Coronary artery (tissue), 2 donors: ENCODE measurements at regions not wholly inside any gene's neighbourhood (a gene's known extent, or its start where the extent isn't known, plus 50 kb on each side); places are given as distances from the start of the nearest gene placed in this dataset.

Experiments used
- DNase-seq: peaks from one replicate; pipeline ENCODE4 v3.0.0-alpha.2; 2017; ENCODE audit warnings: low spot score
- H3K27ac ChIP-seq, 2 donors: fragments of 200-600 bp; sonication (generic); one replicate each; pipeline ENCODE4 v1.5.1; 2016 to 2019
- H3K4me3 ChIP-seq: fragments of 200-600 bp; sonication (generic); 2 replicates; pipeline ENCODE4 v1.5.1; 2016; ENCODE audit warnings: mild to moderate bottlenecking, moderate library complexity
- TF ChIP-seq, protein P1 (sequence below): fragments of 200-600 bp; sonication (generic); IDR thresholded peaks from one replicate; pipeline ENCODE4 v1.5.1; 2019; ENCODE audit warnings: antibody characterized with exemption

DNA sequence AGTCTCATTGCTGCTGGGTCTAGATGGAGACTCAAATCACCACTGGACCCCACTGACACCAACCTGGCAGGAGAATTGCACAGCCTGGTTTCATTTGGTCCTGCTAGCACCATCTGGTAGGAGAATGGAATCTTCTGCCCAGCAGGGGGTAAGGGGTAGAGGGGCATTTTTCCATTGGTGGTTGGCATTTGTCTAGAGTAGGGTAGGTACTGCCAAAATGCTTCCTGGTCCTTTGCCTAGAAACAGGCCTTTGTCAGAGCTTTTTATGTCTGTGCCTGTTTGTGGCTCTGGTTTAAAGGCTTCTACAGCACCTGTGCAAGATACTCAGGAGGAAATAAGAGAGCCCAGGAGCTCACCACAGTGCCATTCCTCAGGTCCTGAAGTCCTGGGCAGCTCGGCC lies 121.3 kb downstream of the KCTD12 start:
- Histone ChIP-seq H3K27ac (peak overlapping the region in 1 of 2 donors; percentile 81), H3K4me3 (peak overlapping the region; percentile 31)
- TF ChIP-seq, protein P1, sequence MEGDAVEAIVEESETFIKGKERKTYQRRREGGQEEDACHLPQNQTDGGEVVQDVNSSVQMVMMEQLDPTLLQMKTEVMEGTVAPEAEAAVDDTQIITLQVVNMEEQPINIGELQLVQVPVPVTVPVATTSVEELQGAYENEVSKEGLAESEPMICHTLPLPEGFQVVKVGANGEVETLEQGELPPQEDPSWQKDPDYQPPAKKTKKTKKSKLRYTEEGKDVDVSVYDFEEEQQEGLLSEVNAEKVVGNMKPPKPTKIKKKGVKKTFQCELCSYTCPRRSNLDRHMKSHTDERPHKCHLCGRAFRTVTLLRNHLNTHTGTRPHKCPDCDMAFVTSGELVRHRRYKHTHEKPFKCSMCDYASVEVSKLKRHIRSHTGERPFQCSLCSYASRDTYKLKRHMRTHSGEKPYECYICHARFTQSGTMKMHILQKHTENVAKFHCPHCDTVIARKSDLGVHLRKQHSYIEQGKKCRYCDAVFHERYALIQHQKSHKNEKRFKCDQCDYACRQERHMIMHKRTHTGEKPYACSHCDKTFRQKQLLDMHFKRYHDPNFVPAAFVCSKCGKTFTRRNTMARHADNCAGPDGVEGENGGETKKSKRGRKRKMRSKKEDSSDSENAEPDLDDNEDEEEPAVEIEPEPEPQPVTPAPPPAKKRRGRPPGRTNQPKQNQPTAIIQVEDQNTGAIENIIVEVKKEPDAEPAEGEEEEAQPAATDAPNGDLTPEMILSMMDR: no peak
- no peak for DNase-seq

GRCh38 chr13:76764429-76764828 lies 121.8 kb downstream of the KCTD12 start:
- peak overlapping the region; percentile 31 for H3K4me3 ChIP-seq
- TF ChIP-seq, protein P1: no peak
- peak; percentile 75 for DNase-seq

DNA sequence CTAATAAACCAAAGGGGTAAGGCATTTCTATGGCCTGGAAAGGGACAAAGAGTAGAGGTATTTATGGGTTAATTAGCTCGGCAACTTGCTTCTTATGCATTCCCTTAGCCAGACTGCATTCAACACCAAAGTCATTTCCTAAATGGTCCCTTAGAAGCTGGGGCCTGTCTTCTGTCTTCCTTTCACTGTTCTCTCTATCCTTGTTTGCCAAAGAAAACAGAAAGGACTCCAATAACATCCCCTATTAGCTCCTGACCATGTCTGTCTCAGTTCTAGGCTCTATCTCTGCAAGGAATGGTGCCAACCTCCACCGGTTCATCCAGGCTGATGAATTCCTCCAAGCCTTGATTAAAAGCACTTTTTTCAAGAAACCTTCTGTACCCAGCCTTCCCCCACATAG lies 123.5 kb downstream of the KCTD12 start:
- DNase-seq: no peak
- Histone ChIP-seq H3K4me3 (no peak overlapping the region), H3K27ac (no peak overlapping the region)
- TF ChIP-seq, protein P1: no peak

More at GRCh38 chr13:76764429-76764828, 121.8 kb downstream of the KCTD12 start:
- peak overlapping the region in 1 of 2 donors; percentile 81 for H3K27ac ChIP-seq

DNA sequence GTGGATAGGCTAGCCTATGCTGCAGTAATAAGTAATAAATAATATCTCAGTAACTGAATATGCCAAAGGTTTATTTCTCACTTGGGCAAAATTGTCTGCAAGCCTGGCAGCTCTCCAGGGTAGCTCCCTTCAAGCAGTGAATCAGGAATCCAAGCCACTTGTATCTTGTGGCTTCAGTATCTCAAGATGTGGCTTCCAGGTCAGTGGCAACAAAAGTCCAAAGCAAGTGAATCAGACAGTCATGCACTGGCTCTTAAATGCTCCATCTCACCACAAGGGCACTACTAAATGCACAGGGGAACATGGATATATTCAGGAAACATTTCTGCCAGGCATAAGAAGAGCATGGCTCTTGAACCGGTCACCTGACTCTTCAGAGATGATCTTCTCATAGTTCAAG lies 126.3 kb downstream of the KCTD12 start:
- no peak for DNase-seq
- TF ChIP-seq, protein P1: no peak
- Histone ChIP-seq H3K4me3 (no peak overlapping the region), H3K27ac (no peak overlapping the region)

DNA sequence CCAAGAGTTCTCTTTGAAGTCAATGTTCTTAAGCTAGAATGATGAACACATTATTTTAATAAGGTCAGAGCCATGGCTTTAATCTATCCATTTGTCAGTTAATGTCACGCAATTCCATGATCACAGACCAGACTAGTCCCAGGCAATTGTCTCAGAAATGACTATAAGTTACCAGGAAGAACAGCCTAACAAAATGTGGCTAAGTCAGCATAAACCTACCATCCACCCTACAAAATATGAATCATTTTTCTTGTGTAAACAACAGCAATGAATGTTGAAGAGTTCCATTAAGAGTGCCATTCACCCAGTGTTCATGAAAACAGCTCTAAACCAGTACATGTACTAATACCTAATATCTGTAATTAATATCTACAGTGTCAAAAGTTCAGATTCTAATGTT lies 127.5 kb downstream of the KCTD12 start:
- TF ChIP-seq, protein P1: no peak
- no peak overlapping the region for H3K27ac ChIP-seq
- no peak for DNase-seq
- H3K4me3 ChIP-seq: no peak overlapping the region

DNA sequence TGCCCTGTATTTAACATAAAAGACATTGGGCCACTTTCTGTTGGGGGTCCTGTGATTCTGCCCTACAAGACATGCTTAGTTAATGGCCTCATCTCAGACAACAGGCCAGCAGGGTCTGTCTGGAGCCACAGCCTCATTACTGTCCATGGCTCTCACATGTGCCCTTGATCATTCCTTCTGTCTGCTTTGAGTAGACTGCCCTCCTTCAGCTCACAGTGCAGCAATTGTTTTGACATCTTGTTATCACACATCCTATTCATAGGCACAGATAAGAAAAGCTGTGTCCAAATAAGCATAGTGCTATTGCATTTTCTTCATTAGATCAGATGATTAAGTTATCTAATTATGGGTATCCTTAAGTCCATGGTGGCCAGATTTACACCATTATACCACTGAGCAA lies 127.9 kb downstream of the KCTD12 start:
- DNase-seq: no peak
- H3K4me3 ChIP-seq: no peak overlapping the region
- H3K27ac ChIP-seq: no peak overlapping the region
- TF ChIP-seq, protein P1: no peak

- no peak for DNase-seq
- Histone ChIP-seq H3K27ac (no peak overlapping the region), H3K4me3 (no peak overlapping the region)
- TF ChIP-seq, protein P1: no peak
Measured at GRCh38 chr13:76756451-76756850, 129.8 kb downstream of the KCTD12 start.
